PC-3 (cell line): ENCODE measurements at regions not wholly inside any gene's neighbourhood (a gene's known extent, or its start where the extent isn't known, plus 50 kb on each side); places are given as distances from the start of the nearest gene placed in this dataset.

Source experiments
- ATAC-seq: fragments of 200-7000 bp; cut with Tn5 transposase; 2 replicates; pipeline ENCODE4 v1.9.1; 2020; ENCODE audit warnings: mild to moderate bottlenecking, moderate library complexity
- BruUV-seq: library from RNA; stranded (reverse); fragments of 400-500 nt; replicated peaks from 2 replicates; lab custom pipeline; 2021; lab: Mats Ljungman, UMichigan
- CTCF ChIA-PET: fragments of 300-600 bp; sonication (Branson Sonifier 250); formaldehyde crosslinking; loops from one replicate; lab custom pipeline; 2022; ENCODE audit warnings: antibody characterized with exemption; lab: Charles Lee
- POLR2A ChIA-PET: fragments of 300-600 bp; sonication (Branson Sonifier 250); formaldehyde crosslinking; loops from one replicate; lab custom pipeline; 2022; ENCODE audit warnings: antibody characterized with exemption; ENCODE audit not compliant: unreplicated experiment; lab: Charles Lee
- DNase-seq: peaks from one replicate; pipeline ENCODE4 v3.0.0-alpha.2; 2015
- H2AFZ ChIP-seq: fragments of 300-600 bp; sonication (generic); 2 replicates; pipeline ENCODE4 v1.6.0; 2016; ENCODE audit warnings: antibody characterized with exemption, low read length
- H3F3A ChIP-seq: fragments of 300-600 bp; sonication (generic); one replicate; pipeline ENCODE4 v1.6.0; 2017; ENCODE audit warnings: antibody characterized with exemption, low read length, control low read depth, mild to moderate bottlenecking; ENCODE audit not compliant: unreplicated experiment
- H3K27ac ChIP-seq: fragments of 300-600 bp; sonication (generic); 2 replicates; pipeline ENCODE4 v1.5.1; 2016; ENCODE audit warnings: mild to moderate bottlenecking, low read length
- H3K27me3 ChIP-seq: fragments of 300-600 bp; sonication (generic); 2 replicates; pipeline ENCODE4 v1.6.1; 2016; ENCODE audit warnings: low read length, mixed read lengths
- H3K36me3 ChIP-seq: fragments of 300-600 bp; sonication (generic); 2 replicates; pipeline ENCODE4 v1.6.1; 2016; ENCODE audit warnings: low read depth, mixed run types, low read length, mixed read lengths
- H3K4me1 ChIP-seq: fragments of 300-600 bp; sonication (generic); 2 replicates; pipeline ENCODE4 v1.5.1; 2016; ENCODE audit warnings: low read length; ENCODE audit not compliant: insufficient read depth
- H3K4me2 ChIP-seq: fragments of 300-600 bp; sonication (generic); 2 replicates; pipeline ENCODE4 v1.6.0; 2016; ENCODE audit warnings: low read length
- H3K4me3 ChIP-seq: fragments of 300-600 bp; sonication (generic); 2 replicates; pipeline ENCODE4 v1.5.1; 2016; ENCODE audit warnings: mild to moderate bottlenecking, low read length, mixed read lengths
- H3K79me2 ChIP-seq: fragments of 300-600 bp; sonication (generic); 2 replicates; pipeline ENCODE4 v1.6.1; 2017; ENCODE audit warnings: low read length, mixed read lengths
- H3K9ac ChIP-seq: fragments of 300-600 bp; sonication (generic); 2 replicates; pipeline ENCODE4 v1.6.0; 2016; ENCODE audit warnings: mild to moderate bottlenecking, low read length
- H3K9me2 ChIP-seq: fragments of 300-600 bp; sonication (generic); replicated peaks from 2 replicates; pipeline ENCODE4 v1.6.1; 2016; ENCODE audit warnings: mixed run types, low read length, mixed read lengths
- H3K9me3 ChIP-seq: fragments of 300-600 bp; sonication (generic); 2 replicates; pipeline ENCODE4 v1.6.1; 2016; ENCODE audit warnings: low read length, mixed read lengths
- H4K20me1 ChIP-seq: fragments of 300-600 bp; sonication (generic); 2 replicates; pipeline ENCODE4 v1.6.1; 2016; ENCODE audit warnings: low read length, mixed read lengths
- EZH2 ChIP-seq: fragments of 300-600 bp; sonication (generic); IDR thresholded peaks from one replicate; pipeline ENCODE4 v1.6.1; 2017; ENCODE audit warnings: antibody characterized with exemption, mild to moderate bottlenecking, low read length; ENCODE audit not compliant: unreplicated experiment
- EZH2phosphoT487 ChIP-seq: fragments of 300-600 bp; sonication (generic); IDR thresholded peaks from 2 replicates; pipeline ENCODE4 v1.6.1; 2018; ENCODE audit warnings: mild to moderate bottlenecking, antibody characterized with exemption, low read length, borderline replicate concordance
- intact Hi-C: fragments of 100-400 bp; cut with micrococcal nuclease; formaldehyde crosslinking; loops from 2 replicates; pipeline ENCODE4 v1.9.0; 2023
- TF ChIP-seq, protein P1 (sequence below): fragments of 300-600 bp; sonication (generic); conservative IDR thresholded peaks from 2 replicates; pipeline ENCODE4 v1.5.1; 2017; ENCODE audit warnings: antibody characterized with exemption, low read depth, mild to moderate bottlenecking, low read length

DNA sequence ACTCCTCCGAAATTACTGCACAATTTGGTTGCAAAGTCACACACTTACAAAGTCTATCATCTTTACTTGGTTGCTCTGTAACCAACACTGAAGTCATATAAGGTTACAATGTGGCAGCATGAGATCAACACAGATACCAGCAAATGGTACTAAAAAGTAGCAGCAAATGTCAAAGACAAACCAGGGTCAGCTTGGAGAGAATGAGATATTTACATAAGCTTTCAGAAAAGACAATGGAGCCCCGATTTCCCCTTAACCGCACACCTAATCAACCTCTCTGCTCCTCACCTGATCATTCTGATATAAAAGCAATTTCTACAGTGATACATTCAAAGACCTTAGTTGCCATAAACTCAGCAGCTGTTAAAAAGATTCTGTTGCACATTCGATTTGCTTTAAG, 76.4 kb upstream of the FOXN3 start:
- ChIA-PET POLR2A (no interaction called here), CTCF (no interaction called here)
- Histone ChIP-seq H2AFZ (no peak overlapping the region), H3K9ac (no peak overlapping the region), H3K9me2 (no peaks in the 10 kb centered on the region), H3K27ac (no peak overlapping the region), H3K79me2 (no peaks in the 10 kb centered on the region), H3K4me1 (no peaks in the 10 kb centered on the region), H3K4me2 (no peak overlapping the region), H3K9me3 (no peaks in the 10 kb centered on the region), H3K36me3 (no peaks in the 10 kb centered on the region), H3F3A (no peaks in the 10 kb centered on the region), H3K4me3 (no peak overlapping the region), H3K27me3 (no peaks in the 10 kb centered on the region), H4K20me1 (no peaks in the 10 kb centered on the region)
- no TSS peak for BruUV-seq
- DNase-seq (no peak), ATAC-seq (no peak)
- TF ChIP-seq EZH2 (no peak), EZH2phosphoT487 (no peak)
- TF ChIP-seq, protein P1, sequence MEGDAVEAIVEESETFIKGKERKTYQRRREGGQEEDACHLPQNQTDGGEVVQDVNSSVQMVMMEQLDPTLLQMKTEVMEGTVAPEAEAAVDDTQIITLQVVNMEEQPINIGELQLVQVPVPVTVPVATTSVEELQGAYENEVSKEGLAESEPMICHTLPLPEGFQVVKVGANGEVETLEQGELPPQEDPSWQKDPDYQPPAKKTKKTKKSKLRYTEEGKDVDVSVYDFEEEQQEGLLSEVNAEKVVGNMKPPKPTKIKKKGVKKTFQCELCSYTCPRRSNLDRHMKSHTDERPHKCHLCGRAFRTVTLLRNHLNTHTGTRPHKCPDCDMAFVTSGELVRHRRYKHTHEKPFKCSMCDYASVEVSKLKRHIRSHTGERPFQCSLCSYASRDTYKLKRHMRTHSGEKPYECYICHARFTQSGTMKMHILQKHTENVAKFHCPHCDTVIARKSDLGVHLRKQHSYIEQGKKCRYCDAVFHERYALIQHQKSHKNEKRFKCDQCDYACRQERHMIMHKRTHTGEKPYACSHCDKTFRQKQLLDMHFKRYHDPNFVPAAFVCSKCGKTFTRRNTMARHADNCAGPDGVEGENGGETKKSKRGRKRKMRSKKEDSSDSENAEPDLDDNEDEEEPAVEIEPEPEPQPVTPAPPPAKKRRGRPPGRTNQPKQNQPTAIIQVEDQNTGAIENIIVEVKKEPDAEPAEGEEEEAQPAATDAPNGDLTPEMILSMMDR, result no peak
- intact Hi-C loops, result no loop called here

DNA sequence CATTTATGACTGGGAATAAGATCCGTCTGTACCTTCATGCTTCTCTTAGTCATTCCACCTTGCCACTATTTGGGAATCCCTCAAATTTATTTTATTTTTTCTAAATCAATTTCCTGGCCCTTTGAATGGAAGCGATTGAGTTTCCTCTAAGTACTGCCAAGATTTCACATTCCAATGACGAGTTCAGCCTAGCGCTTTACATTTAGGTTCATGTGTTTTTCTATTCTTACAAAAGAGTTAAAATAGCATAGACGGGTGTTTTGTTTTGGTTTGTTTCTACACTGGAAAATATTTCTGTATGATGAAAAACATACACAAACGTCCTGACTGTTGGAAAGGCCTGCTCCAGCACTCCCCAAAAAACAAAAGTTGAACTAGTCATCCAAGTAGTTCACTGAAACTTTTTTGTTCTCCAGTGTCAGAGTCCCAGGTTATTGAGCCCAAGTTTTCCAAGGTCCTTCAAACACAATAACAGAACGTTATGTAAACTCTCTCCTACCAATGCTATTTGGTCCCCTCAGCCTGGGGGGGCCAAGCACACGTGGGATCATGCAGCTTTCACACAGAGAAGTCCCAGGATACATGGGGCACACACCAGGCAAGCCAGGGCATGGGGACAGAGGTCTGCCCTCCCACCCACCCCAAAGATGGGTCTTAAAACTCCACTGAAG, 74.8 kb upstream of the FOXN3 start:
- intact Hi-C loops, result no loop called here
- ChIA-PET POLR2A (no interaction called here), CTCF (no interaction called here)
- ATAC-seq (no peak), DNase-seq (no peak)
- Histone ChIP-seq H3K36me3 (no peaks in the 10 kb centered on the region), H3K4me1 (no peaks in the 10 kb centered on the region), H2AFZ (no peak overlapping the region), H3K79me2 (no peaks in the 10 kb centered on the region), H3K9ac (no peak overlapping the region), H3K4me3 (no peak overlapping the region), H3K4me2 (no peak overlapping the region), H4K20me1 (no peaks in the 10 kb centered on the region), H3K9me3 (no peaks in the 10 kb centered on the region), H3K9me2 (no peaks in the 10 kb centered on the region), H3K27me3 (no peaks in the 10 kb centered on the region), H3K27ac (no peak overlapping the region), H3F3A (no peaks in the 10 kb centered on the region)
- BruUV-seq, result no TSS peak
- TF ChIP-seq EZH2 (no peak), EZH2phosphoT487 (no peak)
- TF ChIP-seq, protein P1, result no peak

DNA sequence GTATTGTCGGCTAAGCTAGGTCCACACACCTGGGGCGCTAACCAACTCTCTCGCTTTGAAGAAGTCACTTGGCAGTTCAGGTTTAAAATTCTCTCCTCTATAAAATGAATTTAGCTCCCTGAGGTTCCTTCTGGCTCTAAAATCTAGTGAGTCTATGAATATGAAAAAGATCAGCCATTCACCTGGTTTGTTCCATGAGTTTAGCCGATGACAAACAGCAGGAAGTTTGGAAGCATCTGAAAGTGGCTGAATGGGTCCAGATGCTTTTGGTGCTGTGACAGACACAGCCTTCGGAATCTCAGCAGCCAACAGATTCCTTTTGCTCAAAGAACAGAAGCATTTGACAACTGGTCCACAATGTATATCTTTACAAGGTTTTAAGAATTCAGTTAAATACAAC, 73.4 kb upstream of the FOXN3 start:
- H3K4me3 ChIP-seq, result no peak overlapping the region
- intact Hi-C loops, result no loop called here
- no peak overlapping the region for H3K27ac ChIP-seq
- TF ChIP-seq EZH2phosphoT487 (no peak), EZH2 (no peak)
- TF ChIP-seq, protein P1, result no peak
- H3F3A ChIP-seq, result no peaks in the 10 kb centered on the region
- no peaks in the 10 kb centered on the region for H3K27me3 ChIP-seq
- no peaks in the 10 kb centered on the region for H4K20me1 ChIP-seq
- no TSS peak for BruUV-seq
- 0 out of 2 replicates have a peak, but pooled peaks cover under 1% of the 10 kb centered on the region for H3K4me1 ChIP-seq
- H3K36me3 ChIP-seq, result no peaks in the 10 kb centered on the region
- no peak overlapping the region for H2AFZ ChIP-seq
- no peaks in the 10 kb centered on the region for H3K79me2 ChIP-seq
- DNase-seq (no peak), ATAC-seq (no peak)
- POLR2A ChIA-PET, result no interaction called here
- no peaks in the 10 kb centered on the region for H3K9me3 ChIP-seq
- H3K9ac ChIP-seq, result no peak overlapping the region
- CTCF ChIA-PET, result no interaction called here
- H3K9me2 ChIP-seq, result no peaks in the 10 kb centered on the region
- H3K4me2 ChIP-seq, result no peak overlapping the region
